ENCODE measurements at regions not wholly inside any gene's neighbourhood (a gene's known extent, or its start where the extent isn't known, plus 50 kb on each side); places are given as distances from the start of the nearest gene placed in this dataset.

DNA sequence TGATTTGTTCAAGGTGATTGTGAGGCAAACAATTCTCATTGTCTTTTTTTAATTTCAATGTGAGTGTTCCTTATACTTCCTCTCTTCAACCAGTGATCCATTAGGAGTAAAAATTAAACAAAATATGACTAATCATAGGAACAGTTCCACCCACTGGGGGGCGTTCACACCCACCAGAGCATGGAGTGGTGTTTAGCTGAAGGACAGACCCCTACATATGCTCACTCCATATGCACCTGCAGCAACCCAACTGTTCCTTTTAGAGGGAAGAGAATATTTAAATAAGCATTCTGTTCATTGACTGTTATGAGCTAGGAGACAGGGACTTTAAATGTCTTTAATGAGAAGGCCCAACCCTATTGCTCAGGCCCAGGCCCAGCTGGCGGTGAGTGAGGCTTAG is 78.7 kb upstream of the DRD2 start:
- DNase-seq, result no peak

DNA sequence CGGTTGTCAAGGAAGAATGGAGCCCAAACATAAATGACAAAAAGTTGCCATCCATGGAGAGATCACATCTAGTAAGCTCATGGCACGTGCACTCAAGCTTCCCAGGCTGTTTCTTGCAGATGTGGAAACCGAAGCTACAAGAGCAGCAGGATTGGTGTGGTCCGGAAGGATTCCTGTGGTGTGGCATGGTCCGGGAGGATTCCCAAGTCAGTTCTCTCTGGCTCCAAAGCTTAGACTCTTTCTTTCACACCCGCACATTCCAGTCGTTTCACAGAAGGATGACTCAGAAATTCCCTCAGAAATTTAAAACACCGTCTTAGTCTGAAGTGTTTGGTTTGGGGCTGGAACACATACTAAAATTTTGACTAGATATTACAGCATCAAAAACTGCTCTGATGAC is 78.0 kb upstream of the DRD2 start:
- DNase-seq, result no peak

DNA sequence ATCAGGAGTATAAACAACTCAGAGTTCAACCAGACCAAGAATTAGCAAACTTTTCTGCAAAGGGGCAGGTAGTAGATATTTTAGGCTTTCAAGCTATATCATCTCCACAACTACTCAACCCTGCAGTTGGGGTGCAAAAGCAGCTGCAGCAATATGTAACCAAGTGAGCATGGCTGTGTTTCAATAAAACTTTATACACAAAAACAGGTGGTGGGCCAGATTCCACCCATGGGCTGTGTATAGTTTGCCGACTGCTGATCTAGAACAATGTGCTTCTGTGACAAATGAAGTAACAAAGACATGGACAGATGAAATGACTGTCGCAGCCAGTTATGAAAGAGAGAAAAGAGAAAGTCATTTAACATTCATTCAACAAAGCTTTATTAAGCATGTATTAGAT is 77.1 kb upstream of the DRD2 start:
- no peak for DNase-seq

DNA sequence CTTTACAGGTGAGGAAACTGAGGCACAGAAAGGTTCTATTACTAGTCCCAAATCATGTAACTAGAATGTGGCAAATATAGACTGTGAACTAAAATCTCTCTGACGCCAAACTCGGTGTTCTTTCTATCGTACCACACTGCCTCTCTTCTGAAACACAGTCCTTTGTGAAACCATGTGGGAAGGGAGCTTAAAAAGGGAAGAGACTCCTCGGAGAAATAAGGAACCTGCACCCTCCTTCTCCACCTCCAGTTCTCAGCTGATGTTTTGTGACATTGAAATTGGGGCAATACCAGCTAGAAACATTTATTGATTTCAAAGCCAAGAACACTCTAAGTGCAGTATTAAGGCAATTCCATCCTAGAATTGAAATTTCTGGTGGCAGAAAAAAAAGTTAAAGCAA is 76.4 kb upstream of the DRD2 start:
- DNase-seq, result no peak

DNA sequence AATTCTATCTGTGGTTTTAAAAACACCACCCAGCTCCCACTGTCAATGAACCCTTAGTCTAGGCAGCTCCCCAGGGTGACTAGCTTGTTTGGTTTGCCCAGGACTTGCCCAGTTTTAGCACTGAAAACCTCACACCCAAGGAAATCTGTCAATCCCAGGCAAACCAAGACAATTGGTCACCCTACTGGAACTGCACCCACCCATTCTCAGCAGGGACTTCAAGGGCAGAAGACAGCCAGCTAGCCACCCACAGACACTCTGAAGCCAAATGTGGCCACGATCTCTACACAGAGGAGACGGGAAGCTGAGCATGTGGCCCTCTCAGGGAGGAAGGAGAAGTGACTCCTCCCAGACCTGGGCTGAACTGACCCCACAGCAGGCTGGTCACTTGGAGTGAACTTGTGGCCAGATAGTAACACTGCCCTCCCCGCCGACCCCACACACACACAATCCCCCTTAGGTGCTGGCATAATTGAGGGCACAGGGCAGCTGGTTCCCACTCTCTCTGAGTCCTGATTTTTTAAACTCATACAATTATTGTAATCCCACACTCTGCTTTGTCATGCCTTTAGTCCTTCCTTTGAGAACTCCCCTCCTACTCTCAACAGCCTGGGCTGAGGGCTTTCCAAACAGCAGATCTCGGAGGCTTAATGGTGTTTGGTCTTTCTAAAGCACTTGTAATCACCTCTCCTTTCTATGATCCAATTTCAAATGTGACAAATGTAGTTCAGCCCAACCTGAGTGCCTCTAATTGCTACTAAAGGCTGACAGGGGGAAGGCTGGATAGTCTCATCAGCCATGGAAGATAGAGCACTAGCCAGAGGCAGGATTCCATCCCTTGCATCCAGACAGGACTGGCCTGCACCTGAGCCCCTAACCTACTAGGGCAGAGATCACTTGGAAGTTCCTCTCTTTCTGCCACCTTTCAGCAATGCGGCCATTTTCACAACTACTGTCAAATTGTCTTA is 74.7 kb upstream of the DRD2 start:
- DNase-seq, result no peak

DNA sequence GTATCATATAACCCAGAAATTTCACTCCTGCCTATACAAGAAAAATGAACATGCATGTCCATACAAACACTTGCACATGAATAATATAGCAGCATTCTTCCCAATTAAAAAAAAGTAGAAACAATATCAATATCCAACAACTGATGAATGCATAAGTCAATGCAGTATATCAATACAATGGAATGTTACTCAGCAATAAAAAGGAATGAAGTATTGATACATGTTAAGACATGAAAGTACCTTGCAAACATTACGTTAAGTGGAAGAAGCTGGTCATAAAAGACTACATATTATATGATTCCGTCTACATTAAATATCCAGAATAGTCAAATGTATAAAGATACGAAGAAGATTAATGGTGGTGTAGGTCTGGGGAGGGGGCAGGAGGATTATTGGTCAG is 73.9 kb upstream of the DRD2 start:
- DNase-seq, result no peak

DNA sequence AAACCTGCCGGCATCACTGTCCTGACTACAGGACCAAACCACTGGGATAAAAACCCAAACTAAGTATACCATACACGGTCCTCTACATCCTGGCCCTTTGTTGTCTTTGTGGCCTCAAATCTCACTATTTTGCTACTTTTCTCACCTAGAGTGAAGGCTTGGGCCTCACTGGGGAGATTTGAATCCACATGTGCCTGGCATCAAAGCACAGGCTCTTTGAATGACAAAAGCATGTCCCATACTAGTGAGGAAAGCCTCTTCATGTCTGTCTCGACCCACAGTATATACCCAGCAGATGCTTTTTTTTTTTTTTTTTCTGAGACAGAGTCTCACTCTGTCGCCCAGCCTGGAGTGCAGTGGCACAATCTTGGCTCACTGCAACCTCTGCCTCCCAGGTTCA is 72.5 kb upstream of the DRD2 start:
- DNase-seq, result no peak

DNA sequence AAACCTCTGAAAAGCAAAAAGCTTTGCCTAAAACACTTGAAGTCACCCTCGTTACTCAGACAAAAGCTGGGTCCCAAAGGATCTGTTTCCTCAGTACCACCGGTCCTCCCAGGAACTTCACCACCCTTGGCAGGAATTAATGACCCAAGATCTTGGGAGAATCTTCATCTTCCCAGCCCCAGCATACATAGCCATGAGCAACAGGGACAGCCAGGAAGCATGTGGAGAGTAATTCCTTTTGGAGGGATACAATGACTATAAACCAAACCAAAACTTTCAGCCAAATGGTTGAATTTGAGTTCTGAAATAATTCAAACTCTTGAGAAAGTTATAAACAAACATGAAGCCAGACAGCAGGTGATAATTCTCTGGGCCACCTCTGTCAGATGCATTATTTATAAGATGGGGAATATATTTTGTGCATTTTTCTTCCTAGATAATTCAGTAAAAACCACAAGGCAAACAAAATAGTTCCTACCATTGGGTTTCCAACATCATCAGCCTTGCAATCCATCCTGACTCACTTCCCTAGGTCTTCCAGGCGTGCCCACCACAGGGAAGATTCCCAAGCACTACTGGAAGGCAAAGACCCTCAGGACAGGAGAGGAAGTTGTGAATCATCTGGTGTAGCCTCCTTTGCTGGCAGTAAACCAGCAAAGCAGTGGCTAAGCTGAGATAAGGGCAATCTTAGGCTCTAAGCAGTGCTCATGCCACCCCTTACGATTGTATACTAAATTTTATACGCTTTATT is 71.7 kb upstream of the DRD2 start:
- no peak for DNase-seq

DNA sequence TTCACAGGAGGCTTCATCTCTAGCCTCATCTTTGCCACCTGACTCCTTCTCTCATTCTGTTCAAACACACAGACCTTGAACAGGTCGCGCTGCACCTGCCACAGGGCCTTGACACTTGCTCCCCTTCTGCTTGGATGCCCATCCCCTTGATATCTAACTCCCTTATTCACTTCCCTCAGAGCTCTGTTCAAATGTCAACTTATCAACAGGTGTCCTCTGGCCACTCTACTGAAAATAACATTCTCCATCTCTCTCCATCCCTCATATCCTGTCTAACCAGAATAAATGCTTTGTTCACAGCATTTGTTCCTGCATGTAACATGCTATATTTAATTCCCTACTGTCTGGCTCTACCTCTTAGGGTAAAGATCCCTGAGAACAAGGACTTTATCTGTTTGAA is 67.2 kb upstream of the DRD2 start:
- no peak for DNase-seq

DNA sequence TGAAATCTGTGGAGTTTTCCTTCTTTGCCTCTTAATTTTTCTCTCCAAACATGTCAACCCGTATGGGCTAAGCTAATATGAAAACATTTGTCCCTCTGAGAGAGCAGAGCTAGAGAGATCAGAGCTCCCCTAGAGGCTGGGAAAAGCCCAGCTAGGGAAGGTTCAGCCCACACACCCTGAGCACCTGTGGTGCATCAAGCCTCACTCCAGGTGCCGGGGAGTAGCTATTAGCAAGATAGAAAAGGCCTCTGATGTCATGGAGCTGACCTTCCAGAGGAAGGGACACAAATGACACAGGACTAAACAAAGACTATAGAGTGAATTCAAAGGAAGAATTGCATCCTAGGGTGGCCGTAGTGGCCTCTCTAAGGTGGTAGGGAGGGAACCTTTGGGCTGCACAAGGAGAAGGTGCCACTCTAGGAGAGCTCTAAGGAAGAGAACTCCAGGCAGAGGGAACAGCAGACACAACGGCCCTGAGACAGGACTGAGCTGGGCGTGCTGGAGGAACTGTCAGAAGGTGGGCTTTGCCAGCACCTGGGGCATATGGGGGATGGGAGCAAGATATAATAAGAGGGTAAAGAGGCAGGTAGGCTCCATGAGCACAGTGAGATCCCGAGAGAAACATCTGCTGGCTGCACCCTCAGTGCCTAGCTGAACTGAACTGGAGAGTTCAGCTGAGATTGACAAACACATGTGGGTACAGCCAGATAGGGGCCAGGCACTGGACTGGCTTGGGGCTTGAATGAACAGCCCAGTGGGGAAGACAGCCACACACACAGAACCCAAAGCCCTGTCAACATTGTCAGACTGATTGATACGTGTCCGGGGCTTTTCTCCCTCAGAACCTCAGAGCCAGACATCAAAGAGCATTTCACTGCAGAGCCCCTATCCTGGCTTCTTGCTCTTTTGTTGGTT is 65.5 kb upstream of the DRD2 start:
- DNase-seq, result no peak

DNA sequence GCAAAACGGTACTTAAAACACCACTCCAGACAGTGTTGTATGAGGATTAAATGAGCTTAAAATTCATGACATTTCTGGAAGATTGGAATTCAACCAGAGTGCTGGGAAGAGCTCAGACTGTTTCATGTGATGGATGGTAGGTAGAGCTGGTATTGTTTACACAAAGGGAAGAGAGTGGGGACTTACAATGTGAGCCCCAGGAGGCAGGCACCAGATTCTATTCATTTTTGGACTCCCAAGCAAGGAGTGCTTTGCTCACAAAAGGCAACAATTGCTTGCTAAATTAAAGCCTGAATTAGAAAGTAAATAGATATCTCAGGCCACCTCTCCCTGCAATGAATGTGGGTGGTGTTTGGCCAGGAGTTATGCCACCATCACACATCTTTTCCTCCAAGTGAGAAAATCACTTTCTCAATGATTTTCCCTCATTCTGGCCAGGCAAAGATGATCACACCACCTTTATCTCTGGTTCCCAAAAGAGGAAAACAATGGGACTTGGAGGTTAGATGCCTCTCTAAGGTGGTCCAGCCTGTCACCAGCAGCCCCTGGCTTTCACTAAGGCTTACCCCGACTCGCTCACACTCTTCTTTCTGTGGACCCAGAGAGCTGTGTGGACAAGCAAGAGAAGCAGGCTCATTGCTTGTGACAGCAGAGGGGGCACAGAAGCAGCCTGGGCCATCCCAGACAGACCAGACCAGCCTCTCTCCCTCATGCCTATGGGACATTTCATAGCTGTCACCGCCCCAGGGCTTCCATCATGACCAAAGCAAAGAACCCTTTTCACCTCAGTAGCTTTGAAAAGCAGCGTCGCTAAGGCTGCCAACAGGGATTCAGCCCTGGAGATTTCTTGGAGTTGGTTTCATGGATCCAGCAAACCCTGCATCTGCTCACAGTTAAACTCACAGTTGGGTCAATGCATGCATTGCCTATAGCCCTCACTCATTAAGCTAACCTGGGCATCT is 63.5 kb upstream of the DRD2 start:
- no peak for DNase-seq

DNA sequence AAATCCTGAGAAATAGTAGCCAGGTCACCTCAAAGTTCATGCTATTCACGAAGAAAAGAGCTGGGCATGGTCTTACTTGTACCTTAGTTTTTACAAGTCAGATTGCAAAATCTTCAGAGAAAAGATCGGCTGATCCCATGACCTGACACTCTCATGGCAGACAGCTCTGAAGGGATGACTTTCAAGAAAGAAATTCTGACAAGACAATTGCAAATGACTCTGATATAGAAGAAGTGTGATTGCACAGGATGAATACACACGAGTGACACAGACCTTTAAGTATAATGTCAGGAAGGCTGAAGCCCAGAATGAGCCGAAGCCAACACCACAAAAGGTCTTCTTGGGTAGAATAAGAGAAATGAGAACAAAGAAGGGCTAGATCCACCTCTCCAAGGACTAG is 59.4 kb upstream of the DRD2 start:
- DNase-seq, result no peak

DNA sequence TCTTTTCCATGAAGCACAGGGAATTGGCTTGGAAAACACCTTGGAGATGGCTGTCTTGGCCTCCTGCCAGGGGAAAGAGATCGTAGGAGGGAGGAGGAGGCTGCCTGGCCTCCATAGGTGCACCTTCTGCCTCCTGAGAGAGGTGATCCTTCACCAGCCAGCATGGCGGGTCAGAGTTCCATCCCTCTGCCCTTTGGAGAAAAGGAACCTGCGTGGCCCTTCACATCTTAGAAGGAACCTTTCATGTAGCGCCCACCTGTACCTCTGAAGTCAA is 58.2 kb upstream of the DRD2 start:
- no peak for DNase-seq

DNA sequence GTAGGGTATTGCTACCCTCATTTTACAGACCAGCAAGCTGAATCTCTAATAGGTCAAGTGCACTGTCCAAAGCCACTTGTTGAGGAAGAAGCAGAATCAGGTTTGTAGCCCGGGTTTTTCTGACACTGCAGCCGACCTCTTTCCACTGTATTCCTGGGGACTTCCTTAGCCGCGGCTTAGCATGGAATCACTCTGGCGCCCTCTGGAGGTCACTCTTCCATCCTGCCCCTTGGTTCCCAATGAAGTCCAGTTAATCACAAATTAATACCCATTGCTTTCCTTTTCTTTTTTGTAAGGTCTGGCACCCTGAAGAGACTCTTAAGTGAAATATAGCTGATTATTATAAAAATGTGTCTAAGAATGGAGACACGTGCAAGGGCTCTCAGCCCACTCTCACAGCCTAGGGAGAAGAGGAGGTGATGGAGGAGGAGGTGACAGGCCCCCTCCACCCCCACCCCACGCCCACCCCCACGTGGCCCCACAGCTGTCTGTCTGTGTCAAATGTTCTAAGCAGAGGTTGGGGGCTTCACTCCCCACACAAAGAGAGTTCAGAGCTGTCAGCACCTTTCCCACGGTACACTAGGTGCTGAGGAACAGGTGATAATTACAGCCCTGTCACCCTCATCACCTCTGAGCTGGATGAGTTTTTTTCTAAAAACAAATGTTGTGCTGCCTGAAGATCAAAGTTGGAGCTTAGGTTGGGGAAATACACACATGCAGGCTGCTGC is 57.7 kb upstream of the DRD2 start:
- DNase-seq, result peak; percentile 66

DNA sequence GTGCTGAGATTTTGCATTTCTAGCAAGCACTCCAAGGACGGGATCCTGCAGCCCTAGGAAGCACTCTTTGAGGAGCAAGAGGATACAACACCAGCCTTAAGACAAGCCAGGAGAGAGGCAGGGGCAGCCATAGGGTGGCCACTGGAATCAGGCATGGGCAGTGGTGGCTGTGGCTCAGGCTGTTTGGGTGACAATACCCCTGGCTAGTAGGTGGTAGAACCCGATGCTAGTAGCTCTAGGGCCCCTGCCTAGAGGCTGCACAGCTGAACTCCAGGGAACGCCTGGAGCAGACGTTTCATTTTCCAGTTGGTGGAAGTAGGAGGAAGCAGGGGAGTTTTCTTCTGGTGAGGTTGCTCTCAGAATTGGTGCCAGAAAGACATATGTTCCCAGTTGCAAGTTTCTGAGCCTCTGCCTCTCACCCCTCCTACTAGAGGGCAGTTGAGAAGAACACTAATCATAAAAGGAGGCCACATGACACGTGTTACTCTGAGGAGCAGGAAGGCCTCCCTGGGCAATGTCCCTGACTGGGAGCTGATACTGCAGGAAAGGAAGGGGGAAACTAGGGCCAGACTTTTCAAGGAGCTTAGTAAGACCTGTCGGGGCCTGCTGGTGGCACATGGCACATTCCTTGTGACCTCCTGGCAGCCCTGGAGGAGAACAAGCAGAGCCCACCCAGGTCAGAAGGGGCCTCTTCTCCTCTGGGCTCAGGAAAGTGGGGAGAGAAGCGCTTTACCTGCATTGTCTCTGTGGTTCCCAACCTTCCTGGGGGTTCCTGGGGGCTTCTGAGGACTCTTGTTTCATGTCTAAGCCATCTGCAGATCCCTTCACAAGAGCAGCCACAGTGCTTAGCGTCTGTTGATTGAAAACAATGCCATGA is 56.6 kb upstream of the DRD2 start:
- peak; percentile 45 for DNase-seq

DNA sequence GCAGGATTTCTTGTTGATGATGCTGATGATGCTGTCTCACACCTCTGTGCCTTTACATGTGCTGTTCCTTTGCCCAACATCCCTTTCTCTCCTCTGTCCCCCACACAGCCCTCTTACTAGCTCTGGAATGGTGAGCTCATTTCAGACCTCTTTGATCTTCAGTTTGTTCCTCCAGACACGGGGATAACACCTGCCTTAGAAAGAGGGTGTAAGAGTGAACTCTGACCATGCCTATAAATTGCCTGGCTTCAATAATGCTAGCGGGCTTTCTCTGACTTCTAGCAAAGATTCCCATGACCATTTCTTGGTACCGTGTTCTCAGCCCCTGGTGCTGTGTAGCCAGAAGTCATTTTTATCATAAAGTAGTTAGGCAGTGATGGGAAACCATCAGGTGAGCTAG is 55.9 kb upstream of the DRD2 start:
- no peak for DNase-seq

DNA sequence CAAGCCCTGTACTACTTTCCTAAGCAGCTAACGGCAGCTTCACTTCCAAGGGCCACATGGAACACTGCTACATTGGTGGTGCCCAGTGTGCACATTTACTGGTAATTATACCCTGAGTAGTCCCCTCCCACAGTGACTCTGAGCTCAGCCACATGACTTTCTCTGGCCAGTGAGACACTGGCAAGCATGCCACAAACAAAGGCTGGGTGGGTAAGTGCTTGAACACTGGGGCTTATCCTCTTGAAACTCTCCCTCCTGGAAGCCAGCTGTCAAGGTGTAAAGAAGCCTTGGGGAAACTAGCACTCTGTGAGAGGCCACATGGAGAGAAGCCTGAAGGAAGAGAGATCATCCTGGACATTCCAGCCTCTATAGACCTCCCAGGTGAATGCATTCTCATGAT is 54.4 kb upstream of the DRD2 start:
- DNase-seq, result no peak

DNA sequence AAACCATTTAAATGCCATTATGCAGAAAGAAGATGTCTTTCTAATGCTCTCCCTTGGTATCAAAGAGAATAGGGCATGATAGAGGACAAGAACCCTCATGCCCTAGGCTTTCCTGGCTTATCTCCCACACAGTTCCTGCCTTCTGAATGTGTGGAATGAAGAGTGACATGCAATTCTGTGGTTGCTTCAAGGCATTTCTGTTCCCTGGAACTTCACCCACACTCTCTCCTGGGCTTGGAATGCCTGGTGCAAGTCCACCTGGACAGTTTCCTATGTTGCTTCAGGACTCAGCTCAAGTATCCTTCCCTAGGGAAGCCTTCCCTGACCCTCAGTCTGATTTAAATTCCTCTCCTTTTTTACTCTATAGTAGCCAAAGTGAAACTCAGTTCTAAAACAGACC is 53.8 kb upstream of the DRD2 start:
- no peak for DNase-seq

DNA sequence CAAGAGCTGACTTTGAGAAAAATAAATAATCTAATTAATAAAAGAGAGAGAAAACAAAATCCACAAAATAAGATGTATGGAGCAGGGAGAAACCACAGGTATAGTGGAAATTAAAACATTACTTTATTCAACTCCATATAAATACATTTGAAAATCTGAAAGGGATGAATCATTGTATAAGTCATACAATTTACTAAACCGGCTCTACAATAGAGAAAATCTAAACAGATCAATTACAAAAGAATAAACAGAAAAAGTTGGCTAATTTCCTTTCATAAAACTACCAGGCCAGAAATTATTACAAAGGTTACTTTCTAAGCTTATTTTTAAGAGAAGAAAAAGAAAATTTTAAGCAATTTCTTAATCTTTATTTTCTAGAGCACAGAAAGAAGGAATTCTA is 51.3 kb upstream of the DRD2 start:
- DNase-seq, result no peak
